Thymus (tissue), 11 donors: ENCODE measurements at regions not wholly inside any gene's neighbourhood (a gene's known extent, or its start where the extent isn't known, plus 50 kb on each side); places are given as distances from the start of the nearest gene placed in this dataset.

Source experiments
- DNase-seq, 9 donors: peaks; one replicate each; pipeline ENCODE4 v3.0.0-alpha.2; 2013; ENCODE audit warnings: low spot score in 9 of 9, low read depth in 6 of 9, missing footprints in 1 of 9
- H3K27ac ChIP-seq, 2 donors: one replicate each; pipeline ENCODE4 v1.5.1; 2013; ENCODE audit warnings: control low read depth in 1 of 2, low read depth in 1 of 2, low read length in 1 of 2, mild to moderate bottlenecking in 1 of 2, moderate library complexity in 1 of 2
- H3K27me3 ChIP-seq, 2 donors: one replicate each; pipeline ENCODE4 v1.5.1; 2013; ENCODE audit warnings: low read length in 1 of 2; ENCODE audit not compliant: control insufficient read depth in 2 of 2, insufficient read depth in 1 of 2
- H3K36me3 ChIP-seq, 2 donors: one replicate each; pipeline ENCODE4 v1.5.1; 2013; ENCODE audit warnings: low read length in 1 of 2, mild to moderate bottlenecking in 1 of 2, moderate library complexity in 1 of 2; ENCODE audit not compliant: control insufficient read depth in 2 of 2, insufficient read depth in 2 of 2
- H3K4me1 ChIP-seq, 2 donors: one replicate each; pipeline ENCODE4 v1.5.1; 2013; ENCODE audit warnings: low read length in 2 of 2; ENCODE audit not compliant: control insufficient read depth in 2 of 2, insufficient read depth in 2 of 2
- H3K4me3 ChIP-seq, 2 donors: one replicate each; pipeline ENCODE4 v1.5.1; 2013; ENCODE audit warnings: low read length in 2 of 2, control low read depth in 1 of 2, mild to moderate bottlenecking in 1 of 2
- H3K9me3 ChIP-seq, 2 donors: one replicate each; pipeline ENCODE4 v1.5.1; 2013; ENCODE audit warnings: low read length in 1 of 2, mild to moderate bottlenecking in 1 of 2; ENCODE audit not compliant: control insufficient read depth in 2 of 2, insufficient read depth in 1 of 2
- WGBS: extraction: QIAGEN DNeasy Blood & Tissue Kit; methylation state at CpG from one replicate; pipeline ENCODE4 v1.1.7; 2013; 5-methylcytosine and 5-hydroxymethylcytosine counted together
- donor health status: healthy.

DNA sequence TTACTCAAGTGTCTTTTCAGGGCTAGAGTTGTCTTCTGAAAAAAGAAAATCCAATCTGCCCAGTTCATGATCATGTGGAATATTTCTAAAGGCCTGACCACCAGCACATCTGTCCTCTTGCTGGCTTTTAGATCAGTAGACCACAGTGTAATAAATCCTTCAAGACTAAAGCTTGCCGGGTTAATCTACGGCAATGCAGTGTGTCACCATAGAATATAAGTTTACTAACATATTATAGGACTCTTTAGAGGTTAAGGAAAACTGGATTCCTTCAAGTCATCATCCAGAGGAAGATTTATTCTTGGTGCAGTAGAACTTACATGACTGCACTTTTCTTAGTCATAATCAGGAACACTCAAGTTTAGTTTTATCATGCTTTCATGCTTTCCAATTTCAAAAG, 349.5 kb downstream of the SEMA3D start:
- 61% methylated on average over 2 of the region's 2 CpGs for WGBS
- no peak for DNase-seq
- Histone ChIP-seq H3K36me3 (no peaks in the 10 kb centered on the region), H3K4me3 (no peak overlapping the region), H3K27ac (no peak overlapping the region), H3K9me3 (no peaks in the 10 kb centered on the region), H3K4me1 (no peaks in the 10 kb centered on the region), H3K27me3 (no peaks in the 10 kb centered on the region)

DNA sequence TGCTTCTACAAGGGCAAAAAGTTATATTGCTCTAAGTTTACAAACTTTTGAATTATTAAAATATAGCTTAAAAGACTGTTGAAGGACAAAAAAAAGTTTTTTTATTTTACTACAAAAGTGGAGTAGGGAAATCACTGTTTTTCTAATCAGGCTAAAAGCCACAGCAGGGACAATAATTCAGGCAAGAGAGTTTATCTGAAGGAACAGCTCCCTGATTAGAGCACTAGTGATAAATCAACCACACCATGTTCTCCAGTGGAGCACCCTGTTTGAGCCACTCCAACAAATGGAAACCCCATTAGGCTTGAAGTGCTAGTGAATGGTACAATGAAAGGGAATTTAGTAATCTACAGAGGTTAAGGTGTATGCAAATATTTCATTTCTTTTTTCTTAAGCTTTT, 357.1 kb downstream of the SEMA3D start:
- H3K4me1 ChIP-seq, result no peaks in the 10 kb centered on the region
- H3K27me3 ChIP-seq, result no peaks in the 10 kb centered on the region
- H3K27ac ChIP-seq, result no peak overlapping the region
- H3K4me3 ChIP-seq, result no peak overlapping the region
- no peaks in the 10 kb centered on the region for H3K36me3 ChIP-seq
- H3K9me3 ChIP-seq, result no peaks in the 10 kb centered on the region
- DNase-seq, result no peak

DNA sequence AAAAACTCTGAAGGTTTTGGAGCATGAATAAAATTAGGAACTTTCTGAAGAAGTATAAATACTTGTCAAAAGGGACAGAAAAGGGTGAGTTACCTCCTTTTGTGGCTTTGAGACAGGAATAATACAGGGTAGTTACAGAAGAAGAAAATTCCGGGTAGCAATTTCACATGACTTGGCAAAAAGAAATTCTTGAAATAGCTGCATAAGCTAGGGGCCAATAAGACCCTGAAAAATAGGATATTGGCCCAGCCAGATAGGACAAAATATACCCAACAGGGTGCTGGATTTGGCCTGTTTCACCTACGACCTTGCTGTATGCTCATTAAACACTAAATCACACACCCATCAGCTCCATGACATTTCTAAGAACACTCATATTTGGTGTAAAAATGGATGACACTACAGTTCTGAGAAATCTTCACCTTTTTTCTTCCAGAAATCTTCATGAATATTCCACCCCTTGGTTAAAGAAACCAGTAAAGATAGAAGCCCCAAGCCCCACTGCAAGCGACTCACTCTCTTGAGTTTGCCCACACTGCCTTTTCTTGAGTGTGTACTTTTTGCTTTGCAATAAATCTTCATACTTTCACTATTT, 362.7 kb downstream of the SEMA3D start:
- WGBS, result 83% methylated on average over 3 of the region's 3 CpGs
- Histone ChIP-seq H3K9me3 (no peaks in the 10 kb centered on the region), H3K36me3 (no peaks in the 10 kb centered on the region), H3K27ac (no peak overlapping the region), H3K4me1 (no peaks in the 10 kb centered on the region), H3K27me3 (no peaks in the 10 kb centered on the region), H3K4me3 (no peak overlapping the region)
- DNase-seq, result no peak

DNA sequence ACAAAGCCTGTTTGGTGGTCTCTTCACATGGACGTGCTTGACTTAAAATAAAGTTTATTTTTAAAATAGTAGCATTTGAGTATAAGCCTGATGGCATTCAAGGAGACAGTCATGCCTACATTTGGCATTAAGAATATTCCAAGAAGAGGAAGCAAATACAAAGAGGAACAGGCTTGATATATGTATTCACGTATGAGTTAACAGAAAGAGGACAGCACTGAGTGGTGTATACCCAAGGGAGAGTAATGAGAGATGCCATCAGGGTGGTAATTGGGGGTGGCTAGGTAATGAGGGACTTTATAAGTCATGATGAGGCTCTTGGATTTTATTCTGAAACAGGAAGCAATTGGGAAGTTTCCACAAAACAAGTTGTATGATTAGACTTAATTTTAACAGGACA, 363.3 kb downstream of the SEMA3D start:
- DNase-seq, result no peak
- Histone ChIP-seq H3K27me3 (no peaks in the 10 kb centered on the region), H3K9me3 (no peaks in the 10 kb centered on the region), H3K27ac (no peak overlapping the region), H3K4me3 (no peak overlapping the region), H3K36me3 (no peaks in the 10 kb centered on the region), H3K4me1 (no peaks in the 10 kb centered on the region)
- WGBS, result 72% methylated on average over 2 of the region's 2 CpGs

DNA sequence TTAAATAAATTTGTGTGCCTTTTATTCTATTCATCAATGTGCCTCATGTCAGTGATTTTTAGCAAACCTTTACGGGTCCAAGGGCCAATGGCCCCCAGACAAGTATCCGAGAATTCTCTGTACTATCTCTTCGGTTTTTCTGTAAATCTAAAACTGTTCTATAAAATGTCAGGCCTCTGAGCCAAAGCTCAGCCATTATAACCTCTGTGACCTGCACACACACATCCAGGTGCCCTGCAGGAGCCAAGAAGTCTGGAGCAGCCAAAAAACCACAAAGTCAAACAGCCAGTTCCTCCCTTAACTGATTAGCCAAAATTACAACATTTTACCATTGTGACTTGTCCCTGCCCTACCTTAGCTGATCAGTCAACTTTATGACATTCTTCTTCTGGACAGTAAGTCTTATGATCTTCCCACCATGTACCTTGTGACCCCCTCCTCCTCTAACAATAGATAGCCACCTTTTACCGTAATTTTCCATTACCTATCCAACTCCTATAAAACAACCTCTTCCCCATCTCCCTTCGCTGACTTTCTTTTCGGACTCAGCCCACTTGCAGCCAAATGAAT, 363.8 kb downstream of the SEMA3D start:
- H3K4me1 ChIP-seq, result no peaks in the 10 kb centered on the region
- H3K27ac ChIP-seq, result no peak overlapping the region
- H3K27me3 ChIP-seq, result no peaks in the 10 kb centered on the region
- no peaks in the 10 kb centered on the region for H3K9me3 ChIP-seq
- H3K4me3 ChIP-seq, result no peak overlapping the region
- WGBS, result 93% methylated on average over 6 of the region's 6 CpGs
- no peak for DNase-seq
- H3K36me3 ChIP-seq, result no peaks in the 10 kb centered on the region

DNA sequence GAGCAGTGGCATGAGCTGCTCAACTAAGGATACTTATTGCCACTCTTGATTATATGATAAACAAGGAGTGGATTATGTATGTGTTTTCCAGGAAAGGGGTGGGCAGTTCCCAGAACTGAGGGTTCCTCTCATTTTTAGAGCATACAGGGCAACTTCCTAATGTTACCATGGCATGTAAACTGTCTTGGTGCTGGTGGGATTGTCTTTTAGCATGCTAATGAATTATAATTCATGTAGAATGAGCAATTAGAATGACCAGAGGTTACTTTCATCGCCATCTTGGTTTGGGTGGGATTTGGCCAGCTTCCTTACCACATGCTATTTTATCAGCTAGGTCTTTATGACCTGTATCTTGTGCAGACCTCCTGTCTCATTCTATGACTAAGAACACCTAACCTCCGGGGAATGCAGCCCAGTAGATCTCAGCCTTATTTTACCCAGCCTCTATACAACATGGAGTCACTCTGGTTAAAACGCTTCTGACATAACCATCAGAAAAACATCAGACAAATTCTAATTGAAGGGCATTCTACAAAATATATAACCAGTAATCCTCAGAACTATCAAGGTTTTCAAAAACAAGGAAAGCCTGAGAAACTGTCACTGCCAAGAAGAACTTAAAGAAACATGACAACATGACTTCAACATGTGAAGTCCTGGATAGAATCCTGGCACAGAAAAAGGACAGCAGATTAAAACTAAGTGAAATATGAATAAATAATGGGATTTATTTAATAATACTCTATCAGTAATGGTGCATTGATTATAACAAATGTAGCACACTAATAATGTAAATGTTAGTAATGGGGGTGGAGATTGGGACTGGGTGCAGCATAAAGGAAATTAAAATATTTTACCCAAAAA, 365.0 kb downstream of the SEMA3D start:
- H3K36me3 ChIP-seq, result no peaks in the 10 kb centered on the region
- 95% methylated on average over 3 of the region's 3 CpGs for WGBS
- no peaks in the 10 kb centered on the region for H3K9me3 ChIP-seq
- no peak for DNase-seq
- no peak overlapping the region for H3K27ac ChIP-seq
- no peak overlapping the region for H3K4me3 ChIP-seq
- no peaks in the 10 kb centered on the region for H3K4me1 ChIP-seq
- no peaks in the 10 kb centered on the region for H3K27me3 ChIP-seq

DNA sequence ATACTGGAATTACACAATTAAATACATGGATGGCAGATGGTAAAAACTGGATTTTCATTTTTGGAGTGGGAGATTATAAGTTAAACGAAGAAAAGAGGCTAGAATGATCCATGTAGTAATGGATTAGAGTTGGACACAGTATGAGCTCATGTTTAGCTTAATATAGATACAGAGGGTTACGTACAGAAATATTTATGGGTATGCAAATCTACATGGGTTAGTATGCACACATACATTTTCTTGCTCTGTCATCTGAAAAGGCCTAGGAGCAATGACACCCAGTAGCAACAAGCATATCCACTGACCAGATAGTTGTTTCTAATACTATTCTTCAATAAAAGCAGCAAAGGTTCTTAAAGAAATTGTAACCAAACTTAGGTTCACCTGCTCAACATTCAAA, 366.4 kb downstream of the SEMA3D start:
- 48% methylated on average over 2 of the region's 2 CpGs for WGBS

DNA sequence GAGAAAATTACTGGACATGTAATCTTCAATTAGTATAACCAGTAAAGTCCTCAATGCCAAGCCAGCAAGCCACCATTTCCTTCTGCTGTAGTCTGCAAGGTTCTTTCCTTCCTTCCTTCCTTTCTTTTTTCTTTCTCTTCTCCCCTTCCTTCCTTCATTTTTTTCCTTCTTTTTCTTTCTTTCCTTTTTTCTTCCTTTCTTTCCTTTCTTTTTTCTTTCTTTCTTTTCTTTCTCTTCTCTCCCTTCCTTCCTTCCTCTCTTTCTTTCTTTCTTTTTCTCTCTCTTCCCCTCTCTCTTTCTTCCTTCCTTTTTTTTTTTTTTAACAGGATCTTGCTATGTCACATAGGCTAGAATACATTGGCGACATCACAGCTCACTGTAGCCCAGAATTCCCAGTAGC, 369.8 kb downstream of the SEMA3D start:
- Histone ChIP-seq H3K4me3 (no peak overlapping the region), H3K9me3 (no peaks in the 10 kb centered on the region), H3K27me3 (no peaks in the 10 kb centered on the region), H3K4me1 (no peaks in the 10 kb centered on the region), H3K27ac (no peak overlapping the region), H3K36me3 (no peaks in the 10 kb centered on the region)
- no peak for DNase-seq
- 92% methylated on average over 1 of the region's 1 CpG for WGBS

More for the DNA sequence above, 366.4 kb downstream of the SEMA3D start:
- Histone ChIP-seq H3K27me3 (no peaks in the 10 kb centered on the region), H3K27ac (no peak overlapping the region), H3K4me3 (no peak overlapping the region), H3K4me1 (no peaks in the 10 kb centered on the region), H3K36me3 (no peaks in the 10 kb centered on the region), H3K9me3 (no peaks in the 10 kb centered on the region)
- no peak for DNase-seq

DNA sequence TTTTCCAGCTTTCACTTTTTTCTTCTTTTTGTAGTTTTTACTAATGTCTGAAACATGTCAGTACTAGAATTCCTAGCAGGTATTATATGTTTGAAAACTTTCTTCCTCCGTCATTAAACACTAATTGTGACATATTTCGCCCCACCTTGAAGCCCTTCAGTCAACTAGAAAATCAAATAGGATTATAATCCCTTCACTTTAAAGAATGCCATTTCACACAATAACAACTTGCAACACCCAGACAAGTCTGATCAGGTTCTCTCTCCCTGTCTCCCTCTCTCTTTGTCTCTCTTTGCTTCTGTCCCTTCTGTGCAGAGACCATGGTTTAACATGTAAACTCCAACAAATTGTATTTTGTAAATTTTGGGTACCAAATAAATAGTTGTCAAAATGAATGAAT, 373.5 kb downstream of the SEMA3D start:
- 95% methylated on average over 2 of the region's 2 CpGs for WGBS
- no peak for DNase-seq
- no peaks in the 10 kb centered on the region for H3K27me3 ChIP-seq
- H3K36me3 ChIP-seq, result no peaks in the 10 kb centered on the region
- H3K27ac ChIP-seq, result no peak overlapping the region
- H3K4me1 ChIP-seq, result no peaks in the 10 kb centered on the region
- no peak overlapping the region for H3K4me3 ChIP-seq
- no peaks in the 10 kb centered on the region for H3K9me3 ChIP-seq
